CD4-positive, alpha-beta T cell (primary cell): ENCODE measurements at regions not wholly inside any gene's neighbourhood (a gene's known extent, or its start where the extent isn't known, plus 50 kb on each side); places are given as distances from the start of the nearest gene placed in this dataset.

Experiments
- ATAC-seq: fragments of 200-7000 bp; cut with Tn5 transposase; one replicate; pipeline ENCODE4 v1.10.0; 2022; ENCODE audit warnings: mild to moderate bottlenecking; ENCODE audit not compliant: poor library complexity
- CTCF ChIA-PET: fragments of 350-600 bp; sonication (Branson Sonifier 250); formaldehyde crosslinking; loops from one replicate; lab custom pipeline; 2021; ENCODE audit warnings: antibody characterized with exemption, inconsistent platforms; lab: Charles Lee
- POLR2A ChIA-PET: fragments of 350-600 bp; sonication (Branson Sonifier 250); formaldehyde crosslinking; loops from one replicate; lab custom pipeline; 2021; ENCODE audit warnings: antibody characterized with exemption, inconsistent platforms; lab: Charles Lee
- DNase-seq, 14 experiments: peaks; one replicate each; pipeline ENCODE4 v3.0.0-alpha.2; 2013 to 2020; ENCODE audit warnings: mixed read lengths in 2 of 14
- H3K27ac ChIP-seq, 2 donors: one replicate each; pipeline versions ENCODE4 v1.5.1 to v1.7.0; 2013; ENCODE audit warnings: low read length in 2 of 2, low read depth in 1 of 2, mild to moderate bottlenecking in 1 of 2
- H3K27me3 ChIP-seq, 2 experiments: 1 replicate in 1 of 2; 2 replicates in 1 of 2; pipeline versions ENCODE4 v1.6.1 to v1.7.0; 2013; ENCODE audit warnings: low read length in 2 of 2, control low read depth in 1 of 2, mild to moderate bottlenecking in 1 of 2, moderate library complexity in 1 of 2; ENCODE audit not compliant: insufficient read depth in 2 of 2, control insufficient read depth in 1 of 2
- H3K36me3 ChIP-seq: one replicate; pipeline ENCODE4 v1.6.1; 2013; ENCODE audit warnings: low read length, control low read depth; ENCODE audit not compliant: insufficient read depth
- H3K4me1 ChIP-seq: one replicate; pipeline ENCODE4 v1.6.1; 2013; ENCODE audit warnings: low read length, control low read depth; ENCODE audit not compliant: insufficient read depth
- H3K4me3 ChIP-seq: one replicate; pipeline ENCODE4 v1.5.1; 2013; ENCODE audit warnings: mild to moderate bottlenecking, low read length, moderate library complexity
- H3K9me3 ChIP-seq, 2 experiments: 1 replicate in 1 of 2; 2 replicates in 1 of 2; pipeline versions ENCODE4 v1.6.1 to v1.7.0; 2013; ENCODE audit warnings: low read length in 2 of 2, mild to moderate bottlenecking in 2 of 2, control low read depth in 1 of 2, moderate library complexity in 1 of 2; ENCODE audit not compliant: control insufficient read depth in 1 of 2, insufficient read depth in 1 of 2
- H3K27ac Mint-ChIP-seq: one replicate; pipeline ENCODE4 v1.8.0; 2020; ENCODE audit warnings: mixed read lengths
- H3K27me3 Mint-ChIP-seq: one replicate; pipeline ENCODE4 v1.8.0; 2021; ENCODE audit warnings: mixed read lengths
- H3K36me3 Mint-ChIP-seq: one replicate; pipeline ENCODE4 v1.8.0; 2021; ENCODE audit warnings: low read depth, mixed read lengths
- H3K4me1 Mint-ChIP-seq: one replicate; pipeline ENCODE4 v1.8.0; 2021; ENCODE audit warnings: low read depth, mixed read lengths
- H3K4me3 Mint-ChIP-seq: one replicate; pipeline ENCODE4 v1.8.0; 2020; ENCODE audit warnings: mild to moderate bottlenecking, mixed read lengths
- H3K9me3 Mint-ChIP-seq: one replicate; pipeline ENCODE4 v1.8.0; 2020; ENCODE audit warnings: mixed read lengths
- intact Hi-C, 2 experiments: fragments of 100-400 bp; cut with DNase I in 1 of 2; cut with micrococcal nuclease in 1 of 2; formaldehyde crosslinking; loops; one replicate each; pipeline versions ENCODE4 v1.15.1 to v1.9.0; 2023 to 2025; cut with DNase I, micrococcal nuclease
- TF ChIP-seq, protein P1 (sequence below): fragments of 200-600 bp; IDR thresholded peaks from one replicate; pipeline ENCODE4 v1.8.0; 2022; ENCODE audit warnings: antibody characterized with exemption, mild to moderate bottlenecking

DNA sequence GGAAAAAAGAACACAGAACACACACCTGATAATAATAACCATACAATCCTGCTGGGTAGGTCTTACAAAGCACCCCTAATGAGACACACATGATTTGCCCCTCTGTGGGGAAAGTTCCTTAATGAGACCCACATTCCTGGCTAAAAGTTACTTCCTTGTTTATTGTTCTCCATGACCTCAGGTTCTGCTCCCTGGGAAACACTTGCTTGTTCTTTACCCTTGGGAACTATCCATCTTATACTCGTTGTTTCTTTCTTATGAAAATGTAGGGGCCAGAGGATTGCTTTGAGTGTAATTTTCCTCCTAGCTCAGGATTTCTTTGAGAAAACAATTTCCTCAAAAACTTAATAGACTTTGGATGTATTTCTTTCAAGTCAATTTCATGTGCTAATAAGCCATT is 52.1 kb upstream of the PCDH10 start:
- TF ChIP-seq, protein P1, sequence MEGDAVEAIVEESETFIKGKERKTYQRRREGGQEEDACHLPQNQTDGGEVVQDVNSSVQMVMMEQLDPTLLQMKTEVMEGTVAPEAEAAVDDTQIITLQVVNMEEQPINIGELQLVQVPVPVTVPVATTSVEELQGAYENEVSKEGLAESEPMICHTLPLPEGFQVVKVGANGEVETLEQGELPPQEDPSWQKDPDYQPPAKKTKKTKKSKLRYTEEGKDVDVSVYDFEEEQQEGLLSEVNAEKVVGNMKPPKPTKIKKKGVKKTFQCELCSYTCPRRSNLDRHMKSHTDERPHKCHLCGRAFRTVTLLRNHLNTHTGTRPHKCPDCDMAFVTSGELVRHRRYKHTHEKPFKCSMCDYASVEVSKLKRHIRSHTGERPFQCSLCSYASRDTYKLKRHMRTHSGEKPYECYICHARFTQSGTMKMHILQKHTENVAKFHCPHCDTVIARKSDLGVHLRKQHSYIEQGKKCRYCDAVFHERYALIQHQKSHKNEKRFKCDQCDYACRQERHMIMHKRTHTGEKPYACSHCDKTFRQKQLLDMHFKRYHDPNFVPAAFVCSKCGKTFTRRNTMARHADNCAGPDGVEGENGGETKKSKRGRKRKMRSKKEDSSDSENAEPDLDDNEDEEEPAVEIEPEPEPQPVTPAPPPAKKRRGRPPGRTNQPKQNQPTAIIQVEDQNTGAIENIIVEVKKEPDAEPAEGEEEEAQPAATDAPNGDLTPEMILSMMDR, result no peak
- Mint-ChIP-seq H3K4me3 (no peak overlapping the region), H3K4me1 (no peaks in the 10 kb centered on the region), H3K9me3 (no peaks in the 10 kb centered on the region), H3K27me3 (no peaks in the 10 kb centered on the region), H3K36me3 (no peaks in the 10 kb centered on the region), H3K27ac (no peak overlapping the region)
- Histone ChIP-seq H3K36me3 (no peaks in the 10 kb centered on the region), H3K27me3 (no peaks in the 10 kb centered on the region), H3K4me1 (no peaks in the 10 kb centered on the region), H3K9me3 (peaks cover 0 to 4% of the 10 kb centered on the region in 2 experiments), H3K4me3 (no peak overlapping the region), H3K27ac (no peak overlapping the region)
- CTCF ChIA-PET, result no interaction called here
- ATAC-seq (no peak), DNase-seq (no peak)
- POLR2A ChIA-PET, result no interaction called here
- intact Hi-C loops, result no loop called here
